Activated T-cell treated with anti-CD3 and anti-CD28 coated beads, Interleukin-2, amount 50 U/mL, for 72 hours (primary cell): ENCODE measurements at regions not wholly inside any gene's neighbourhood (a gene's known extent, or its start where the extent isn't known, plus 50 kb on each side); places are given as distances from the start of the nearest gene placed in this dataset.
"Not testable (repeated sequence)": the region's sequence is repeated elsewhere in the genome, so short reads cannot be mapped to it uniquely, and the experiment has no call there.

Source experiments
- ATAC-seq, 2 donors: fragments of 150-1000 bp; cut with Tn5 transposase; replicated peaks in 1 of 2; 2 replicates each; pipeline ENCODE4 v1.10.0; 2021; ENCODE audit warnings: moderate library complexity in 2 of 2, mild to moderate bottlenecking in 1 of 2
- DNase-seq, 2 donors: peaks; one replicate each; pipeline ENCODE4 v3.0.0; 2021 to 2022; ENCODE audit warnings: mixed read lengths in 1 of 2
- H3K27ac Mint-ChIP-seq: one replicate; pipeline ENCODE4 v1.8.0; 2022; ENCODE audit warnings: mild to moderate bottlenecking, moderate library complexity, mixed read lengths
- H3K27me3 Mint-ChIP-seq: one replicate; pipeline ENCODE4 v1.8.0; 2022; ENCODE audit warnings: low read depth, mixed read lengths
- H3K36me3 Mint-ChIP-seq, 2 donors: one replicate each; pipeline ENCODE4 v1.8.0; 2022; ENCODE audit warnings: mixed read lengths in 2 of 2, mild to moderate bottlenecking in 1 of 2; ENCODE audit not compliant: insufficient read depth in 2 of 2
- H3K4me1 Mint-ChIP-seq: one replicate; pipeline ENCODE4 v1.8.0; 2022; ENCODE audit warnings: low read depth, mixed read lengths
- H3K4me3 Mint-ChIP-seq, 2 donors: one replicate each; pipeline ENCODE4 v1.8.0; 2022; ENCODE audit warnings: mild to moderate bottlenecking in 2 of 2, mixed read lengths in 2 of 2, moderate library complexity in 2 of 2
- H3K9me3 Mint-ChIP-seq, 2 donors: one replicate each; pipeline ENCODE4 v1.8.0; 2022; ENCODE audit warnings: mixed read lengths in 2 of 2

DNA sequence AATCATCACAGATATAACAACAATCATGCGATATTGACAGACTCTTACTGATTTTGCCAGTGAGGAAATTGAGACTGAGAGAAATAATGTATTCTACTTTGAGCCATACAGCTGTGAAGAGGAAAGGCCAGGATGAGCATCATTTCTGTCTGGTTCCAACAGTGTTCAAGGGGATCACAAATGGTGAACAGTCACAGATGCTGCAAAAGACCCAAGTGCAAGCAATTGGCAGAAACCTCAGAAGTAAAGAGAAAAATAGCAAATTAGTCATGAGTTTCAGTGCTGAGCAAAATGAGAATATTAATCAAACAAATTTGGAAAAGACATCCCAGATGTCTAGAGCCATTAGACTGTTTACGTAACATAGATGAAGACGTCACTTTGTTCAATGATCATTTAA is 114.1 kb downstream of the RAB38 start:
- no peak overlapping the region for H3K4me3 Mint-ChIP-seq
- DNase-seq, result no peak
- ATAC-seq, result no peak
- H3K9me3 Mint-ChIP-seq, result no peaks in the 10 kb centered on the region
- no peaks in the 10 kb centered on the region for H3K36me3 Mint-ChIP-seq
- H3K4me1 Mint-ChIP-seq, result no peaks in the 10 kb centered on the region
- H3K27ac Mint-ChIP-seq, result no peak overlapping the region
- H3K27me3 Mint-ChIP-seq, result peaks cover 21% of the 10 kb centered on the region

DNA sequence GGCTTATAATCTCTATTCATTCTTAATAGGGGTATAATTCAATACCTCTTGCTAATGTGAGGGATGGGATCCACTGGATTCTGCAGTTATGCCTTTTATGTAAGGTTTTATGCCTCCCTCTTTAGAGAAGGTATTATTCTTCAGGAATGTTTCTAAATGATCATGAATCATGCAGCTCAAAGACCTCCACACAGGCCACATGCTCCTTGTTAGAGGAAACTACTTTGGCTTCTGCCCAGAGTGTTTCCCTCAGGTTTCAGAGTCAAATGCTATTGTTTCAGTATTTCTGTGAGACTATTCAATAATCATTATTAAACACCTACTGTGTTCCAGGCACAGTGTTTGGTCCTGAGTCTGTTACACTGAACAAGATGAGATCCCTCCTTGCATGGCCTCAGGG is 115.9 kb downstream of the RAB38 start:
- DNase-seq, result no peak
- Mint-ChIP-seq H3K9me3 (no peaks in the 10 kb centered on the region), H3K27ac (no peak overlapping the region), H3K4me1 (no peaks in the 10 kb centered on the region), H3K36me3 (no peaks in the 10 kb centered on the region), H3K27me3 (peaks cover 12% of the 10 kb centered on the region), H3K4me3 (no peak overlapping the region)
- ATAC-seq, result no peak

DNA sequence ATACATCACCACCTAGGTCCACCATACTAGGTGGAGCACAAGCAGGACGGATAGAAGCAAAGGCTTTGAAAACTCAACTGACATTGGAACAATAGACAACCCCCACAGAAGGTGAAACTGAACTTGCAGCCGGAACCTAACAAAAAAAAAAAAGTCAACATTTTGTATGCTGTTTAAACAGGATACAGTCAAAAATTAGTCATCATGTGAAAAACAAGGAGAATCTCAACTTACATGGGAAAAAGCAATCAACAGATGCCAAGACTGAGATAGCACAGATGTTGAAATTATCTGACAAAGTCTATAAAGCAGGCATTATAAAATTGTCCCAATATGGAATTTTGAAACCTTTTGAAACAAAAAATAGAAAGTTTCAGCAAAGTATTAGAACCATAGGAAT is 123.8 kb downstream of the RAB38 start:
- ATAC-seq (no peak), DNase-seq (no peak)
- no peak overlapping the region for H3K27ac Mint-ChIP-seq
- no peaks in the 10 kb centered on the region for H3K4me1 Mint-ChIP-seq
- H3K27me3 Mint-ChIP-seq, result peaks cover 5% of the 10 kb centered on the region
- no peaks in the 10 kb centered on the region for H3K36me3 Mint-ChIP-seq
- H3K9me3 Mint-ChIP-seq, result no peaks in the 10 kb centered on the region
- H3K4me3 Mint-ChIP-seq, result no peak overlapping the region

DNA sequence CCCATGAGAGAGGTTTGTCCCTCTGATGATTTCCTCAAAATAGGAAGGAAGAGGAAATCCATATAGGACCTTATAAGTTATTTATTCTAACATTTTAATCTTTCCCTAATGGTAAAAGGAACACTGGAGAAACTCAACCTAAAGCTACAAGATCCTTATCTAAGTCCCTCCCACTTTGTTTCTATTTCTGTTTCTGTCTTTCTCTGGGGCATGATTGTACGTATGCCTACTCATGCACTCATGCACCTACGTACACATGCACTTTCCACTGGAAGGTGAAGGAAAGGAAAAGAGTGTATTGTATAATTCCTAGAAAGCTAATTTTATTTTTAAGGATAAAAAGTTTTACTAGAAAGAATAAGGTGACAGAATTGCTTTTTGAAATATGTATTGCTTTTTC is 125.0 kb downstream of the RAB38 start:
- no peak for DNase-seq
- no peak overlapping the region for H3K4me3 Mint-ChIP-seq
- no peak for ATAC-seq
- no peaks in the 10 kb centered on the region for H3K4me1 Mint-ChIP-seq
- no peaks in the 10 kb centered on the region for H3K27me3 Mint-ChIP-seq
- no peaks in the 10 kb centered on the region for H3K36me3 Mint-ChIP-seq
- no peaks in the 10 kb centered on the region for H3K9me3 Mint-ChIP-seq
- no peak overlapping the region for H3K27ac Mint-ChIP-seq

DNA sequence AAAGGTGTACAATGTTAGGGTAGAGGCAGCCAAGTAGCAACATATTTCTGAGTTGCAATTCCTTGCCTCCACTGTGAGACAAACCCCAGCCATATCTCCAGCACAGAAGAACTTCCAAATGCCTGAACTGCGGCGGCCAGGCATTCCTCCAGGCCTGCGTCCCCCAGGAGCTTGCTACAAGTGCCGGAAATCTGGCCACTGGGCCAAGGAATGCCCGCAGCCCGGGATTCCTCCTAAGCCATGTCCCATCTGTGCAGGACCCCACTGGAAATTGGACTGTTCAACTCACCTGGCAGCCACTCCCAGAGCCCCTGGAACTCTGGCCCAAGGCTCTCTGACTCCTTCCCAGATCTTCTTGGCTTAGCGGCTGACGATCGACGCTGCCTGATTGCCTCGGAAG is 130.0 kb downstream of the RAB38 start:
- not testable (repeated sequence) for H3K4me1 Mint-ChIP-seq, DNase-seq, H3K4me3 Mint-ChIP-seq, H3K9me3 Mint-ChIP-seq, H3K36me3 Mint-ChIP-seq, H3K27ac Mint-ChIP-seq, ATAC-seq
- peaks cover 33% of the 10 kb centered on the region for H3K27me3 Mint-ChIP-seq

DNA sequence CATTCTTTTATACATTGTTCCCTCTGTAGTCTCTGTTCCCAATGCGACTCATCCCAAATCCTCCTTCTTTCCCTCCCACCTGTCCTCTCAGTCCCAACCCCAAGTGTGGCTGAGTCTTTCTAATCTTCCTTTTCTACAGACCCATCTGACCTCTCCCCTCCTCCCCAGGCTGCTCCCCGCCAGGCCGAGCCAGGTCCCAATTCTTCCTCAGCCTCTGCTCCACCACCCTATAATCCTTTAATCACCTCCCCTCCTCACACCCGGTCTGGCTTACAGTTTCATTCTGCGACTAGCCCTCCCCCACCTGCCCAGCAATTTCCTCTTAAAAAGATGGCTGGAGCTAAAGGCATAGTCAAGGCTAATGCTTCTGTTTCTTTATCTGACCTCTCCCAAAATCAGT is 130.6 kb downstream of the RAB38 start:
- not testable (repeated sequence) for H3K36me3 Mint-ChIP-seq, ATAC-seq
- H3K27me3 Mint-ChIP-seq, result peaks cover 36% of the 10 kb centered on the region

DNA sequence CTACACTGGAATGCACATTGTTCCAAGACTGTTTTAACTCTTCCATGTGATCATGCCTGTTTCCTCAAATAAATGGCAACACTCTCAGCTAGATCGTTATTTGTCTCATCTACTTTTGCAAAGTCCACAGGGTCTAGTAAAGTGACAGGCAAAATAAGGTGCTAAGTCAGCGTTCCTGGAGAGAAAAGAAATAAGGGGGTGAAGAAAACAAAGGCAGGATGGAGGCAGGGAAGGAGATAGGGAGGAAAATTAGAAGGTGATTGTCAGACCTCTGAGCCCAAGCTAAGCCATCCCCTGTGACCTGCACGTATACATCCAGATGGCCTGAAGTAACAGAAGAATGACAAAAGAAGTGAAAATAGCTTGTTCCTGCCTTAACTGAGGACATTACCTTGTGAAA is 132.1 kb downstream of the RAB38 start:
- H3K9me3 Mint-ChIP-seq, result no peaks in the 10 kb centered on the region
- DNase-seq (no peak), ATAC-seq (no peak)
- no peak overlapping the region for H3K27ac Mint-ChIP-seq
- no peak overlapping the region for H3K4me3 Mint-ChIP-seq
- no peaks in the 10 kb centered on the region for H3K4me1 Mint-ChIP-seq
- H3K36me3 Mint-ChIP-seq, result no peaks in the 10 kb centered on the region
- peaks cover 47% of the 10 kb centered on the region for H3K27me3 Mint-ChIP-seq

More for the DNA sequence above, 130.6 kb downstream of the RAB38 start:
- H3K9me3 Mint-ChIP-seq, H3K27ac Mint-ChIP-seq, DNase-seq, H3K4me1 Mint-ChIP-seq, H3K4me3 Mint-ChIP-seq: not testable (repeated sequence)

DNA sequence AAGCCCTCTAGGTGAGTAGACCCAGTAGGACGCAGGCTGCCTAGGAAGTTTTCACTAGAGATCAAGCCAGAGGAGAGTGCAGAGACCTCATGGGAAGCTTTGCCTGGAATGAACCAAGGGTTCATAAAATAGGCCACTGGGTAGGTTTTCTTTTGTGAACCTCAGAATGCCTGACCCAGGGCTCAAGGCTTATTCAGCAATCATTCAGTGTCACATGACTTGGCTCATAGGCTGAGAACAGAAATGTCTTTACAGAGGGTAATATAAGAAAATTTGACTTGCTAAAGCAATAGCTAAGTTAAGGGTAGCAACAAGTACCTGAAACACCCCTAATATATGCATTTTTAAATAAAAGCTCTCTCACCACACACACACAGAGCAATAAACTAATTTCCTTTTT is 132.6 kb downstream of the RAB38 start:
- H3K36me3 Mint-ChIP-seq, result no peaks in the 10 kb centered on the region
- no peaks in the 10 kb centered on the region for H3K9me3 Mint-ChIP-seq
- no peak overlapping the region for H3K27ac Mint-ChIP-seq
- H3K4me1 Mint-ChIP-seq, result no peaks in the 10 kb centered on the region
- H3K27me3 Mint-ChIP-seq, result peaks cover 50% of the 10 kb centered on the region
- DNase-seq (no peak), ATAC-seq (no peak)
- no peak overlapping the region for H3K4me3 Mint-ChIP-seq

DNA sequence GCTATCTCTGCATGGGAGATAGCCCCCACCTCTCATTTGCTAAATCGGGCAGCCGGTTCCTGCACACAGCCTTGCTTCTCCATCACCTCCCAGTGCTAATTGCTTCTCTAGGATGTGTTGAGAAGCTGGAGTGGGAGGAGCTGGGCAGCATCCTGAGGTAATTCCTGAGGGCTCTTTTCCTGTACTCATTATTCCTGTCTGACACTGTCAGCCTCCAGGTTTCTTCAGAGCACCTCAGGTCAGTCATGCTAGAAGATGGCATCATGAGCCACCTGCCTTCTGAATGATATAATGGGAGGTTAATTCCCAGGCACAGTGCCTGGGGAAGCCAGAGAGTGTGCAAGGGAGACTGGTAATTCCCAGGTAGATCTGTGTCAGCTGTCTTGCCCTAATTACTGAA is 133.0 kb downstream of the RAB38 start:
- ATAC-seq, result no peak
- no peaks in the 10 kb centered on the region for H3K4me1 Mint-ChIP-seq
- DNase-seq, result no peak
- H3K27me3 Mint-ChIP-seq, result peaks cover 50% of the 10 kb centered on the region
- no peaks in the 10 kb centered on the region for H3K9me3 Mint-ChIP-seq
- H3K27ac Mint-ChIP-seq, result no peak overlapping the region
- H3K36me3 Mint-ChIP-seq, result no peaks in the 10 kb centered on the region
- H3K4me3 Mint-ChIP-seq, result no peak overlapping the region

DNA sequence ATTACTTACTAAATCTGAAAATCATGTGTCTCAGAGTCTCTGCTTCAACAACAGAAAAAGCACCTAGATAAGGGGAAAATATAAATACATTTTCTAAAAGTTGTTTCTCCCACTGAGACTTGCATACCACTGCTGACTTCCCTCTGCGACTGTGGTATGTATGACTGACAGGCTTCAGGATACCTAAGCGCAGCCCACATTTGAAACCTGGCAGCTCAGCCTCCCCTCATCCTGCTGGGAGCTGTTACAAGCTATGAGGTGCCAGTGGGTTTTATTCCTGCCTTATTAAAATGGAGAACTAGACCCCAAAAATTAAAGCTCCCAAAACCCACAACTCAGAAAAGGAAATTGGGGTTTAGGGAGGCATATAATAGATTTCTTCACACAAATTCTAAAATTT is 133.6 kb downstream of the RAB38 start:
- no peak overlapping the region for H3K4me3 Mint-ChIP-seq
- DNase-seq (no peak), ATAC-seq (no peak)
- H3K27ac Mint-ChIP-seq, result no peak overlapping the region
- H3K27me3 Mint-ChIP-seq, result peaks cover 50% of the 10 kb centered on the region
- no peaks in the 10 kb centered on the region for H3K9me3 Mint-ChIP-seq
- no peaks in the 10 kb centered on the region for H3K4me1 Mint-ChIP-seq
- no peaks in the 10 kb centered on the region for H3K36me3 Mint-ChIP-seq

DNA sequence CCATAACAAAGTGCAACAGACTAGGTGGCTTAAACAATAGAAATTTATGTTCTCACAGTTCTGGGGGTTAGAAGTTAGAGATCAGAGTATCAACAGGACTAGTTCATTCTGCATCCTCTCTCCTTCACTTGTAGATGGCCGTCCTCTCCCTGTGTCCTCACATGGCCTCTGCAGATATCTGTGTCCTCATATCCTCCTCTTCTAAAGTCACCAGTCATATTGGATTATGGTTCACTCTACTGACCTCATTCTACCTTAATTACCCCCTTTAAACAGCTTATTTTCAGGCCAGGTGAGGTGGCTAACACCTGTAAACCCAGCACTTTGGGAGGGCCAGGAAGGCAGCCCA is 135.1 kb downstream of the RAB38 start:
- Mint-ChIP-seq H3K36me3 (no peaks in the 10 kb centered on the region), H3K27me3 (peaks cover 50% of the 10 kb centered on the region), H3K4me3 (no peak overlapping the region), H3K9me3 (no peaks in the 10 kb centered on the region), H3K4me1 (no peaks in the 10 kb centered on the region), H3K27ac (no peak overlapping the region)
- ATAC-seq (no peak), DNase-seq (no peak)

DNA sequence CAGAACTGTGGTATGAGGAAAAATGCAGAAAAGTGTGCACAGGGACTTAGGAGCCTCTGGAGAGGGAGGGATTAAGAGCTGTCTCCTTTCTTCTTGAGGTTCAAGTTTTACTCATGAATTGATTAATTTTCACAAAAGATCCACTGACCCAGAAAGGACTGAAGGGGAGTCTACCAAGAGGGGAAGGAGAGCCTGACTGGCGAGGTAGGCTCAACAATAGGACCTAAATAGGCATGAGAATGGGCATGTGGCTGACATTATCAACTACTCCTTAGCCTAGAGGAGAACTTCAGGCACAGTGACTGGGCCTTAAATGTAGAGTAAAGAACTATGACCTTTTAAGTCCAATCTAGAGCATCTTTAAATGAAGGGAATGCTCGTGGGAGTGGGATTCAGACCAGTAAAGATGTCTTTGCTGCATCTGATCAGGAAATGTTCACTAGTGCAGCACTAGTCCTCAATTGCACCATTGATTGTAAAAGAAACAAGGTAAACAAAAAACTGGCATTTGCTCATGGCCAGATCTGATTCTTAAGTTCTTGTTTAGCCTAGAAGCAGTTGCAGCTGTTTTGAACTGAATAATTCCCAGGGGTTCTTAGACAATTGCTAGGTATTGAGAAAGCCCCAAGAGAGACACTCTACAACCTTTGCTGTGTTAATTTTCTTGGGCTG is 135.6 kb downstream of the RAB38 start:
- ATAC-seq (no peak), DNase-seq (no peak)
- H3K9me3 Mint-ChIP-seq, result no peaks in the 10 kb centered on the region
- no peaks in the 10 kb centered on the region for H3K4me1 Mint-ChIP-seq
- H3K4me3 Mint-ChIP-seq, result no peak overlapping the region
- H3K36me3 Mint-ChIP-seq, result no peaks in the 10 kb centered on the region
- H3K27me3 Mint-ChIP-seq, result peaks cover 47% of the 10 kb centered on the region
- H3K27ac Mint-ChIP-seq, result no peak overlapping the region

DNA sequence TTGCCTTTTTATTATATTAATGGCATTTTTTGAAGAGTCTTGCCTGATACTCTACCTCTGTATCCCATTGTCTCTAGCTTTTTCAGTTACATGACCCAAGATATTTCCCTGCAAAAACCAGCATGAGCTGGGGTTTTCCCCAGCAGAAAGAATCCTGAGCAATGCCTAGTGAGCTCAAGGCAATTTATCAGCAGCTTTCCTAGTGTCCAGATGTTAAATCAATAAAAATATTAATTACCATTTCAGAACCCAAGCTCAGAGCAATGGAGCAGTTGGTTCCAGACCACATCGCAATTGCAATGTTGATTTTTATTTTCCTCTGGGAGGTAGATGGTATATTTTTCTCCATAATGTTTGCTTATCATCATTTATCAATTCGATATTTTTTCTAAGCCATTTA is 137.2 kb downstream of the RAB38 start:
- no peak for ATAC-seq
- Mint-ChIP-seq H3K27me3 (peaks cover 35% of the 10 kb centered on the region), H3K27ac (no peak overlapping the region), H3K4me1 (no peaks in the 10 kb centered on the region), H3K9me3 (peaks cover 0 to 2% of the 10 kb centered on the region in 2 donors), H3K4me3 (no peak overlapping the region), H3K36me3 (no peaks in the 10 kb centered on the region)
- DNase-seq, result no peak

DNA sequence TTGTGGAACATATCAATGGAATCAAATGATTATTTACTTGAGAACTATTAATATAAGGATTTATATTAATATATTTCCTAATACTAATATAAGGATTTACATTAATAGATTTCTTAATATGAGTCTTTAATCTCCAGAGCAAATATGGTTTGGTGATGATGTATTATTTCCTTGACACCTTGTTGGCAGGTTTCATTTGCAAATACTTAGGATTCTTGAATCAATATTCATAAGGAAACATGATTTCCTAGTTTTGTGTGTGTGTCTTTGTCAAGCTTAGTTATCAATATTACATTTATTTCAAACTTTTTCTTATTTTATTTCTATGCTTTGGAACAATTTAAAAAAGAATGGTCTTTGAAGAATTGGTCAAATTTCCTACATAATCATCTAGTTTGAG is 138.5 kb downstream of the RAB38 start:
- no peak overlapping the region for H3K4me3 Mint-ChIP-seq
- H3K27me3 Mint-ChIP-seq, result peaks cover 31% of the 10 kb centered on the region
- peaks cover 0 to 2% of the 10 kb centered on the region in 2 donors for H3K9me3 Mint-ChIP-seq
- H3K4me1 Mint-ChIP-seq, result no peaks in the 10 kb centered on the region
- no peak overlapping the region for H3K27ac Mint-ChIP-seq
- ATAC-seq (no peak), DNase-seq (no peak)
- H3K36me3 Mint-ChIP-seq, result no peaks in the 10 kb centered on the region
